COLO668 (cell line): ENCODE measurements at regions not wholly inside any gene's neighbourhood (a gene's known extent, or its start where the extent isn't known, plus 50 kb on each side); places are given as distances from the start of the nearest gene placed in this dataset.

Experiments
- DNase-seq: peaks from one replicate; lab custom pipeline; 2025; ENCODE audit not compliant: unreplicated experiment; lab: John Stamatoyannopoulos, UW

DNA sequence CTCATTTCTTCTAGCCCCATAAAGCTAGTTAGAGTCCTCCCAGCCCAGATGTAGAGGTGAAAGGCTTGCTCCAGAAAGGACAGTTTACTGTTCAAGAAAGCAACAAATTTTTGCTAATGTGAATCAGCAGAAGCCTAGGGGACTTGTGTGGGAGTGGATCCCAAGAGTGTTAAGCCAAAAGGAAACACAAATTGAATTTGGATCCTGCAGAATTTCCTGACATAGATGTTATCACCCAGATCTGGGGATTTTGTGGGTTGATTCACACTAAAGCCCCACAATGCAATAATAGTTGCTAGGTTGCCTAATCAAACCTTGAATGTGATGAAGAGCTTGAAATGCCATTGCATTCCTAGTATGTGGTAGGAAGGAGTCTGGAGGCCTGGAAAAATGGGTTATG, 135.2 kb upstream of the HS3ST3A1 start:
- DNase-seq, result no peak

DNA sequence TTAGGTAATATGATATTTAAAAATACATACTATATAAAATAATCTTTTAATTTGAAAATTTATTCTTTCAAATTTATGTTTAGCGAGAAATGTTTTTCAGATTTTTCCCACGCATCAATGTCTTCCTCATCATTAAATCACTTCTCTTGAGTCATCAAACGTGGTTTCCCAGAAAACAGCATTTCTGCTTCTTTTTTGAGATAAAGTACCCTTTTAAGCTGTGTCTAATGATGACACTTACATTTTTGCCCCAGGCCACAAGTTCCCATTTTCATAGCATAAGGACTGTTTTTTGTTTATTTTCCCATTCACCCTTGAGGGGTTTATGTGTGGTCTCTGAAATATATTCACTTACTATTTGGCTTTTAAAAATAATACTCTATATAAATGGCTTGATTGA, 139.0 kb upstream of the HS3ST3A1 start:
- no peak for DNase-seq

DNA sequence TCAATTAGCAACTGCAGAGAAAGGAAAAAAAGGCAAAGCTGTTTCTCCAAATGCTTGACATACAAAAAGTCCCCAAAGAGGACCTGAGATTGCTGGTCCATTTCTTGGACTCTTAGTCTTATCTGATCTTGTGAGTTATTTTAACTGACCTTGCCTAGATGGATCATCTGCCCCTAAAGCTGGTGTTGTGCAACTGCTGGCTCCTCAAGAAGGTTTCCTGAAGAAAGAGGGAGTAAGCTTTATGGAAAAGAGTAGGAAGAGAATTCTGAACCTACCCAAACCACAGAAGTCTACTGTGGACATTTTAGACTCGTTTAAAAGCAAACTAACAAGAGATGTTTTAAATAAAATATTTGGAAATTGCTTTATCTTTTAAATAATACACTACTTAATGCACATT, 140.0 kb upstream of the HS3ST3A1 start:
- DNase-seq, result no peak

DNA sequence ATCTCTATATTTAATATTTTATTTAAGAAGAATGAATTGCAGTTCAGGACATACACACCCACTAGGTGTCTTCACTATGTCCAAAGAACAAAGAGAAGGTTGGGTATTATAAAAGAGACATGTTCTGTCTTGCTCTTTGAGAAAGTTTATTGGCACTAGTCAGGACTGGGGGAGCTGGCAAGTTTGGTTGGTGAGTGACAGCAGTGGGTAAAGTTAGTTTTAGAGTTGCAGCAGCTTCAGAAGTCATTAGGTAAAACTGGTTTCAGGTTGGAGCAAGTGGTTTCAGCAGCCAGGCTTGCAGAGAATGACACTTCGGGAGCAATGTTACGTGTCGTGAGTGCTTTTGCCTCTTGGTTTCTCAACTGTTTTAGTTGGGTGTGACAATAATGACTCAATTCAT, 142.2 kb upstream of the HS3ST3A1 start:
- no peak for DNase-seq

DNA sequence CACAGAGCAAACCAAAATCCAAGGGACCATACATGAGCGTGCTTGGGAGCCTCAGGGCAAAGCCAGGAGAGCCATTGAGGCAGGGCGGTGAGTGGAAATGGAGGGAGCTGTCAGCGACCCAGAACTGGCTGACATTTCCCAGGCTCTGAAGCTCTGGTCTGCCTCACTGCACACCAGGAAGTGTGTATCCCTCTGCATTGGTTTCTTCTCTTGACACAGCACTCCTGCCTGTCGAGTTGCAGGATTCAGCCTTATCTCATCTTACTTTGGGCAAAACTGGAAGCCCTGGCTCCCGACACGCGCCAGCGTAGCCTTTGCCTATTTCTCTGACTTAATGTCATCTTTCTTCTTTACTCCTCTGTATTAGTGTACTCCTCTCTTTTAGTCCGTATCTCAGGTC, 144.7 kb upstream of the HS3ST3A1 start:
- no peak for DNase-seq

DNA sequence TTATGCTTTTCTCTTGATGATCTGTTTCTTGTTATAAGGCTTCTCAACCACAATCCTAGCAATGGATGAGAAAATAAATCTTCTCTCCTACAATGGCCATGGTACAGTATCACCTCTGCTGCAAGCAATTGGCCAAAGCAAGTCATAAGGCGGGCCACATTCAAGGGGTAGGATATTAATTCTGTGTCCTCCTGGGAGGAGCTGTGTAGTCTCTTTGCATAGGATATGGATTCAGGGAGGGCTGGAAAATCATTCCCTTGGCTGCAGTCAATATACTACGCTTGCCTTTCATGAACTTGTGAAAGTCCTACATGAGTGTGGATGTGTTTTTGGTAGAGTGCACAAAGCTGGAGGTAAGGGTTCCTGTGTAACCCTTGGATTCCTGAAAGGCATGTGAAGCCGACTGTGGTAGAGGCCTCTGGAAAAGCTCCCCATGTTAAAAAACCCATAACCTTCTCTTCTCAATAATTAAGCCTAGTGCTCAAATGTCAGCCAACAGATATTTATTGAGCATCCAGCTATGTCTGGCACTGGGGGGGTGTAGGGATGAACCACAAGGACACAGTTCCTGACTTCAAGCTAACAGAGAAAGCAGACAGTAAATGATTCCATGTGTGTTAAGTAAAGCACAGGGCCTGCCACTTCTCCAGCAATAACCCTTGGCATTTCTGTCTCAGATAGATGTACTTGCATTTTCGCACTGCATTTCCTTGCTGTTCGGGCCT, 147.6 kb upstream of the HS3ST3A1 start:
- DNase-seq, result no peak

DNA sequence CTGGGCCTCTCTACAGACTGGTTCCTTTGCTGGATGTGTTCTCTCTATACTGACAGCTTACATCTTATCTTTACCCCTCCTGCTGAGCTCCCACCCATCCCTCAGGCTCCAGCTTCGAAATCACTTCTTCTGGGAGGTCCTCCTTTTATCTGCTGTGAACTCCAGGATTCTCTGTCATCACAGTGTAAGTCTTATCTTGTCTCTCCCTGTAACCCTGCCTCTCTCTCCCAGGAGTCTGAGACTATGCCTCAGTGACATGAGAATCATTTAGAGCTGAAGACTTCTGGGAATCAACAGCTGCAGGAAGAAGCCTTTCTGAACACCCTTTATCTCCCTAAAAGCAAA, 148.1 kb upstream of the HS3ST3A1 start:
- no peak for DNase-seq

DNA sequence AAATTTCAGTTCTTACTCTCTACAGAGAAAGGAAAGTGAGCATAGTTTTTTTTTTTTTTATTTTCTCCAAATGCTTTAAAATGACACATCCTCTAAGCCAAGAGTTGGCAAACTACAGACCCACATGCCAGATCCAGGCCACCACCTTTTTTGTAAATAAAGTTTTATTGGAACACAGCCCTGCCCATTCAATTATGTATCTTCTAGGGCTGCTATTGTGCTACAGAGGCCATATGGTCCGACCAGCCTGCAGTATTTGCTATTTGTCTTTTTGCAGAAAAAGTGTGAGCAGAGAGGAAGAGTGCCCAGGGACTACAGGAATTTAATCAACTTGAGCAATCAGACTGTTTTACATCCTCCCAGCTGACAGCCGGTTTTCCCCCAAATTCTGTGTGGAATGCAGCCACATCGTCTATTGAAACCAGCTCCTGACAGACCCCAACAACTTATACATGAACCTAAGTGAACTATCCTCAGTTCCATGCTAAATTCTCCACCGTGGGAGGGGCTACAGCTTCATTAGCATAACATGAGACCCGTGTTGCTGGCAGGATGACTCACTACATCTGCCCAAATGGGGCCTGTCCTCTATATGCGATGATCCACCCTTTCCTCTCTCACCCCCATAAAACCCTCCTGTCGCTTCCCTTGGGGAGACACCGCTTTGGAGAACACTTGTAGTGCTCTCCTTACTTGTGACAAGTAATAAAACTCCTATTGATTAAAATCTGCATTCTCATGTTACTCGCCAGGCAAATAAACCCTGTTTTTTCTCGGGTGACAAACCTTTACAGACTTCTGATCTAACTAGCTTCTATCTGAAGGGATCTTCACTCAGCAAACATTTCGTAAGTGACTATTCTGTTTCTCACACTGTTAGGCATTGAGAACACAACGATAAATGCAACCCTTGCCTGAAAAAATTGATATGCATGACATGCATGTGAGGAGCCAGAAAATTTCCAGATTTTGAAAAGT, 149.4 kb upstream of the HS3ST3A1 start:
- no peak for DNase-seq

DNA sequence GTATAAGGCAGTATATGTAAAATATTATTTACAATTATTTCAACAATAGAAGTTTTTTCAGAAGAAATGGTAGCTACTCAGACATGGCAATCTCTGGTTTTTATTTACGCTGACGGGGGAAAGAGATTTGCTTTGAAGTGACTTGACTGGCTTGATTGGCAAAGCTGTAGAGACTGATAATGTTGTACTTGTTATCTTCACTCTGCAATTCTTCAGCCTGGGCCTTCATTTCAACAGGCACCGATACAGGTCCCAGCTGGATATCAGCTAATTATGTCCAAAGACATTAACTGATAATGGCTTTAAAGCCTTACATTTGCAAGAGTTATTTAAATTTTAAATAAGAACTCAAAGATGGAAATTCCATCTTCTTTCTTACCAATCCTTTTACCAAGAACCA, 151.4 kb upstream of the HS3ST3A1 start:
- no peak for DNase-seq

DNA sequence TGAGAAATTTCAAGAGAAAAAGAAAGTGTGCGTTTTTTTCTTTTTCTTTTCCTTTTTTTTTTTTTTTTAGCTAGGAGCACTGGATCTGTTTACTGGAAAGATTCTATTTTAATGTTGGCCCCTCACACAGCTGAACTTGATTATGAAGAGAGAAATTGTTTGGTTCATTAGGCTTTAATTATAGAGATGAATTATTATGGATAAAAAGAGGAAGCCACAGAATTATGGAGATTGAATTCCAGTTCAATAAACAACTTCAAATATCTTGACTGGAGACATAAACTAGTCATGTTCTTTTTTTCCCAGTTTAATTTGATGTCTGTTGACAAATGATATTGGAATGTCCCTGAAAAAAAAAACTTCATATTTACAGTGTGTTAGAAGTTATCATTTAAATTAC, 152.0 kb upstream of the HS3ST3A1 start:
- no peak for DNase-seq

DNA sequence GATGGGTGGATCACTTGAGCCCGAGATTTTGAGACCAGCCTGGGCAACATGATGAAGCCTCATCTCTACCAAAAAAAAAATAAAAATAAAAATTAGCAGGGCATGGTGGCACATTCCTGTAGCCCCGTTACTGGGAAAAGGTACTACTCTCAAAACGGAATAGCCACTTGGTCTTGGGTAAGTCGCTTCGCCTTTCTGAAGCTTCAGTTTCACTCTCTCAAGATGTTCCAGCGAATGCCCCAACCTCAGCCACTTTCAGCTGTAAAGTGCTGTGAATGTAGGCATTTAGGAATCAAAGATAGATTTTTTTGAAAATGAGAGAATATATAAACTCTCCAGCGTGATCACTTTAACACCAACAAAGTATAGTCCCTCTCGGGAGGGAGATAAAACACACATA, 154.1 kb upstream of the HS3ST3A1 start:
- DNase-seq, result no peak

DNA sequence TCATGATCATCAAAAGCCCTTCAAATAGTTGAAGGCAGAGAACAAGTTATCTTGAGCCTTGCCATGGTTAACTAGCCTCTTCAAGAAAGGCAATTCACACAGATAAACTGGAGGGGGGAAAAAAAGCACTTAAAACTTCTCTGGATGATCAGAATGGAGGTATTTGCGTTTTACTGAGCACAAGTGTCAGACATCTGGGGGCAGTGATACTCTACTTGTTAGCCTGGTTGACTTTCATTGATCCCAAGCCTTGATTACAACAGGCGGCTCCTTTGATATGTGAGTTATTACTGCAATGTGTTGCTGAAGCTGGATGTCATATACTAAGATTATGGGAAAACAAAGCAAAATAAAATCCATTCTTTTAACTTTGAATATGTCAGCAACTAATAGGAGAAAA, 155.0 kb upstream of the HS3ST3A1 start:
- DNase-seq, result no peak

DNA sequence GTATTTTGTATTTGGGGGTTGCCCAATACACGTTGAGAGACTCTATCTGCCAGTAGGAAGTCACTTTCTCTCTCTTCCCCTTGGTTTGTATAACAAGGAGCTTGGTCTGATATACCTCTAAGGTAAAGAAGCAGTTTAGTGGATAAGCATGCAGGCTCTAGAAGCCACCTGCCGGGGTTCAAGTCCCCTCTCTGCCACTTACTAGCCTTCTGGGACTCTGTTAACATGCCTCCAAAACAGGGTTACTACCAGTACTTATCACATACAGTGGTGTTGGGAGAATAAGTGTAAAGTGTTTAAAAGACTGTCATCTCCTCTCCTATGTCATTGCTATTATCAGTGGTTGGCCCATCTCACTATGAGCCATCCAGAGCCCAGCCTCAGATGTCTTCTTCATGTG, 156.1 kb upstream of the HS3ST3A1 start:
- no peak for DNase-seq

DNA sequence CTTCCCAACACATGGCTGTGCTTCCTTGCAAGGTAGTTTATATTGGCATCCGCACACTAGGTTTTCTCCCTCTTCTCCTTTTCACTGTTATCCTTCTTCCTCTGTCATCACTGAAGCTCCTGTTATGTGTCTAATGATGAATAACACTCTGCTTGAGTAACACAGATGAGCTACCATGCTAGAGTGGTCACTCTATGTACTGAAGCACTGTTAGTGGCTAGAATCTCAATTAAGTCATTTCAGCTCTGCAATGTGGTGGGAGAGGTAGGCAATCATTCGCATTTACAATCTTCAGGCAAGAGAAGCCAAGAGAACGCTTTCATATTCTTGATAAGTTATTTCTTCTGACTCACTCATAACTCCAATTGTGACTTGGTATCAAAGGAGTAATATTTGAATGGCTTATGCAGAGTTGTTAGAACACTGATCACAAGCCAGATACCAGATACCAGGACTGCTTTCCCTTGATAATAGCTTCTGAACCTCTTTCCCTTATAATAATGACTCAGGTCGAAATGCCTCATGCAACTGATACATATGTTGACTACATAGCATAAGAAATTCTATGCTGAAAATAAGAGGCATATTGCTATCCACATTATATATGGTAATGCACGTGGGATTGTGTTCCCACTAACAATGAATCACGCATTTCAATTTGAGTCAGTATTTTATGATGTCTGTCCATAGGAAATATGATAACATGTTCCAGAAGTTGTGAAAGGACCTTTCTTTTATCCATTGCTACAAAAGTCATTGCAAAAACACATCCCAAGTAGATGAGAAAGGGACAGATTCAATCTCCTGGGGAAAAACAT, 158.0 kb upstream of the HS3ST3A1 start:
- no peak for DNase-seq

DNA sequence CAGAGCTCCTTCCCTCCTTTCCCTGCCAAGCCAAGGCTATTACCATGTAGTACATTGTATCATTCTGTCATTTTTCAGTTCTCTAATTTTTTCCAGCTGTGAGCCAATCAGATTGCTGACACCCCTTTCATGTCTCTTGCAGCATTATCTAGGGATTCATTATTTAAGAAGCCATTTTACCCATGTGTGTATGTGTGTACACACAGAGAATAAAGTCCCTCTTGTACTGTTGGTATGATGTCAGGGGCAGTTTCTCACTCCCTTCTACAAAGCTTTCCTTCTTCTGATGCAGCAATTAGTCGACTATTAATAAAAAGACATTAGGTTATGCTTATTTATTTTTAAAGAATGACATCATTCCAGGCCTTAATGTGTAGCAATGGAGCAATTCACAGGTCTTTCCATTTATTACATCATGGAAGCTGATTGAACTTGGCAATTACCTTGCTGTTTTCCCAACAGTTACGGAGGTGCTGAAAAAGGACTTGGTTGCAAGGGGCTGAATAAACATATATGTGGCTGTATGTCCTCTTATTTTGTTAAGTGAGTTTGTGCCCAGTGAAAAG, 159.4 kb upstream of the HS3ST3A1 start:
- DNase-seq, result no peak

DNA sequence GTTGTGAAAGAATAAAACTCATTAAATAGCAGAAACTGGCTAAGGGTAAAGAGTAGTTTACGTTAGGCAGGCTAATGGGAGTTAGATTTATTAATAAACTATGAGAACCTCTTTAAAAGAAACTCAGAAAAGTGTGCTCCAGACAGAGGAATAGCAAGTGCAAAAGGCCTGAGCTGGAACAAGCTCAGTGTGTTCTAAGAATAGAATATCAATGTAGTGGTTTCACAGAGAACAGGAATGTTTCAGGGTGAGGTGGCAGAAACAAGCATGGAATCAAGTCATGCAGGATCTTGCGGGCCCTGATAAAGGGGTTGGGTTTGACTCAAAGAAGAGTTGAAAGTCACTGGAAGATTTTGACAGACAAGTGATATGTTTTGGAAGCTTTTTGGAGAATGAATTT, 164.0 kb upstream of the HS3ST3A1 start:
- no peak for DNase-seq

DNA sequence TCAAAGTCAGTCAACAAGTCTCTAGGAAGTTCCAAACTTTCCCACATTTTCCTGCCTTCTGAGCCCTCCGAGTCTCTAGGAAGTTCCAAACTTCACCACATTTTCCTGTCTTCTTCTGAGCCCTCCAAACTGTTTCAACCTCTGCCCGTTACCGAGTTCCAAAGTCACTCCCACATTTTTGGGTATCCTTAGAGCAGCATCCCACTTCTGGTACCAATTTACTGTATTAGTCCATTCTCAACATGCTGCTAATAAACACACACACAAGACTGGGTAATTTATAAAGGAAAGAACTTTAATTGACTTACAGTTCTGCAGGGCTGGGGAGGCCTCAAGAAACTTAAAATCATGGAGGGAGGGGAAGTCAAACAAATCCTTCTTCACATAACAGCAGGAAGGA, 169.0 kb upstream of the HS3ST3A1 start:
- no peak for DNase-seq

DNA sequence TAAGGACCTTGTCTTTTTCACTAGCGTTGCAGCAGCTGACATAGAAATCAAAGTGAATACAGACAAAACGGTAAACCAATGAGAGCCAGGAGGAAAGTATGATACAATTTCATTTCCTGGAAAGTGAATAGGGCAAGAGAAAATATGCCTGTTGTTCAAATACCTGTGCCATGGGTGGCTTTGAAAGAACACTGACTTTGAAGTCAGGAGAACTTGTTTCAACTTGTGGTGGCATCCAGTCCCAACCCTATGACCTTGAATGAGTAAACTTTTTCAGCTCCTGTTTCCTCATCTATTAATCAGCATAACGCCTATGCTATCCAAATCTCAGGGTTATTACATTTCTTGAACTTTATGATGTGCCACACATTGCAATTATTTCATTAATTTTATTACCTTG, 173.7 kb upstream of the HS3ST3A1 start:
- DNase-seq, result no peak

DNA sequence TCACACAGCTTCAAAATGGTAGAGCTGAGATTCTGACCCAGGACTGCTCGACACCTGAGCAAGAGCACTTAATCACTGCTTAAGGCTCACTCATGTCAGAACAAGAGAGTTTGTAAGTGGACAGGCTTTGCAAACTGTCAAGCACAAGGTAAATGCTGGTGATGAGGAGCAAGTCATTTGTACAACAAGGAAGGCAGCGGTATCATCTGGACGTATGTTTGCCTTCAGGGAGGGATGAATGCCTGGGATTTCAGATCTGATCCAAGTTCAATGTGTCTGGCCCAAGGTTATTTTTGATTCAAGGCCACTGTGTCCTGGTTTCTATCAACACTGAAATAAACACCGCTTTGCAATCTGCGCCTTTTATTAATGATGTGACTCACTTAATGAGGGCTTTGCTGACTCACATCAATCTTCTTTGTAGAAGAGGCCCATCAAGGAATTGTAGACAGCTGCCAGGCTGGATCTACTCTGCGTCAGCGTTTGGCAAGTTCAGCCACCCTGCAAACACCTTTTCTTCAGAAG, 174.4 kb upstream of the HS3ST3A1 start:
- DNase-seq, result no peak

DNA sequence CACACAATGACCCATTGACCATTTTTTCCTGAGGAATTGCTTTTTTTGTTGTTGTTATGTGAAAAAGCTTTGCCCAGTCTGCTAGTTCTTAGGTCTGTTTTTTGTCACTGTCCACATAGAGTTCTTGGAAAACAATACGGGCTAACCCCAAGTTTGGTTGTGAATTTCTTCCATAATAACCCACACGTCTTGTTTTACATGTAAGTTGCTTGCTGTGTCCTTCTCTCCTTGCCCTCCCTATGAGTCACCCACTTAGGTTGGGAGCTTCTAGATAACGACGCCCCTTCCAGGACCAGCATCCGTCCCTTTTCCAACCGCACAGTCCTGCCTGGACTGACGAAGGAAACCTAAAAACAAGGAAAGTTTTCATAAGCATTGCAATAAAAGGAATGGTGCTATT, 175.3 kb upstream of the HS3ST3A1 start:
- DNase-seq, result no peak

DNA sequence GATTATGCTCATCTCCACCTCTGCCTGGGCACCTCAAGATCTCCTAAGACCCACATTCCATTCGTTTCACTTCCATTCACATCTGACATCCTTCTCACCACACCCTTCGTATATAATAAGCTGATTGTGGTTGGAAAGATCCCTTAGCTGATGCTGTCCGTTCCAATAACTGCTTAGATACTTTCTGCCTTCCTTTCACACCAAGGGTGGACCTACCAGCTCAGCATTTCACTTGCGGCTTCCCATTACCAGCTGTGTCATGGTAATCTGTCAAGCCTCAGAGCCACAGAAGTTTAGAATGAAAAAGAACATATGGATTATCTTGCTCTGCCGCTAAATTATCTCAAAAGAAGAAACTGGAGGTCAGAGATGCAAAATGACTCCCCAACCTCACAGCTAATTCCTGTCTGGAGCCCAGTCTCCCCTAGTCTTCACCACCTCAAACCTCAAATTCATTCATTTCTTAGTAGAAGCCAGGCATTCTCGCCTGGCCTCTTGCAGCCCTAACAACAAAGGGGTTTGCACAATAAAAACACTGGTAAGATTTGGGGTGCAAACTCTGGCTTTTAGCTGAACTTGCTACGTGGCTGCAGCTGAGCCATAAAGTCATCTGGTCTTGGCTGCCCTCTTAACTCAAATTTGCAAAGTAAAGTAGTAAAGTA, 182.8 kb upstream of the HS3ST3A1 start:
- no peak for DNase-seq
